PFSK-1 (cell line): ENCODE measurements at regions not wholly inside any gene's neighbourhood (a gene's known extent, or its start where the extent isn't known, plus 50 kb on each side); places are given as distances from the start of the nearest gene placed in this dataset.

Experiments used
- FOXP2 ChIP-seq: optimal IDR thresholded peaks from 2 replicates; pipeline ENCODE3; 2011; ENCODE audit warnings: borderline replicate concordance, control low read depth, inconsistent platforms; ENCODE audit not compliant: insufficient read depth; ENCODE audit errors: extremely low read length, extremely low read depth
- POLR2AphosphoS5 ChIP-seq: IDR thresholded peaks from 2 replicates; pipeline ENCODE4 v1.6.1; 2012; ENCODE audit warnings: low read depth, mild to moderate bottlenecking, control low read depth, low read length, moderate library complexity
- SIN3A ChIP-seq: IDR thresholded peaks from 2 replicates; pipeline ENCODE4 v1.6.1; 2012; ENCODE audit warnings: mild to moderate bottlenecking, low read length, moderate library complexity, borderline replicate concordance; ENCODE audit not compliant: insufficient read depth
- TAF1 ChIP-seq: IDR thresholded peaks from 2 replicates; pipeline ENCODE4 v1.6.1; 2012; ENCODE audit warnings: low read length, control low read depth, borderline replicate concordance; ENCODE audit not compliant: insufficient read depth
- TF ChIP-seq, protein P1 (sequence below), 2 experiments: IDR thresholded peaks; 2 replicates each; pipeline versions ENCODE4 v1.6.1 to v1.8.0; 2011 to 2012; ENCODE audit warnings: low read depth in 2 of 2, low read length in 2 of 2, control low read depth in 1 of 2, inconsistent platforms in 1 of 2, mild to moderate bottlenecking in 1 of 2, moderate library complexity in 1 of 2; ENCODE audit not compliant: insufficient read depth in 1 of 2

DNA sequence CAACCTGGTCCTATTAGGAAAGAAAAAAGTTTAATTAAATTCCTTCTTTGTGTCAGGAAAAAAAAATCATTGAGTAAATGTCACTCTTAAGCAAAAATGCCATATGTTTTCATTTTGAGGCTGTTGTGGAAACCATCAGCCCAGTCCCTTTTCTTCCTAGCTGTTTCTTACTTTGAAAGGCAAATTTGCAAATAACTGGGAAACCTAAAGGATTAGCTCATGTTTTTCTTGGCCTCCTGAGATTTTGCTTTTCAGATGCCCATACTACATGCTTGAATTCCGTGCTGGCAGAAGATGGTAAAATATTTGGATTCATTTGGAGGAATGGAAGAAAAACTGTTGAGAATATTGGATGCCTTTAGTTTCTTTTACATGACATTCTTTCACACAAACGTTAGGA is 182.1 kb upstream of the ADAMTS5 start:
- TF ChIP-seq FOXP2 (no peak), TAF1 (no peak), POLR2AphosphoS5 (no peak), SIN3A (no peak)
- TF ChIP-seq, protein P1, sequence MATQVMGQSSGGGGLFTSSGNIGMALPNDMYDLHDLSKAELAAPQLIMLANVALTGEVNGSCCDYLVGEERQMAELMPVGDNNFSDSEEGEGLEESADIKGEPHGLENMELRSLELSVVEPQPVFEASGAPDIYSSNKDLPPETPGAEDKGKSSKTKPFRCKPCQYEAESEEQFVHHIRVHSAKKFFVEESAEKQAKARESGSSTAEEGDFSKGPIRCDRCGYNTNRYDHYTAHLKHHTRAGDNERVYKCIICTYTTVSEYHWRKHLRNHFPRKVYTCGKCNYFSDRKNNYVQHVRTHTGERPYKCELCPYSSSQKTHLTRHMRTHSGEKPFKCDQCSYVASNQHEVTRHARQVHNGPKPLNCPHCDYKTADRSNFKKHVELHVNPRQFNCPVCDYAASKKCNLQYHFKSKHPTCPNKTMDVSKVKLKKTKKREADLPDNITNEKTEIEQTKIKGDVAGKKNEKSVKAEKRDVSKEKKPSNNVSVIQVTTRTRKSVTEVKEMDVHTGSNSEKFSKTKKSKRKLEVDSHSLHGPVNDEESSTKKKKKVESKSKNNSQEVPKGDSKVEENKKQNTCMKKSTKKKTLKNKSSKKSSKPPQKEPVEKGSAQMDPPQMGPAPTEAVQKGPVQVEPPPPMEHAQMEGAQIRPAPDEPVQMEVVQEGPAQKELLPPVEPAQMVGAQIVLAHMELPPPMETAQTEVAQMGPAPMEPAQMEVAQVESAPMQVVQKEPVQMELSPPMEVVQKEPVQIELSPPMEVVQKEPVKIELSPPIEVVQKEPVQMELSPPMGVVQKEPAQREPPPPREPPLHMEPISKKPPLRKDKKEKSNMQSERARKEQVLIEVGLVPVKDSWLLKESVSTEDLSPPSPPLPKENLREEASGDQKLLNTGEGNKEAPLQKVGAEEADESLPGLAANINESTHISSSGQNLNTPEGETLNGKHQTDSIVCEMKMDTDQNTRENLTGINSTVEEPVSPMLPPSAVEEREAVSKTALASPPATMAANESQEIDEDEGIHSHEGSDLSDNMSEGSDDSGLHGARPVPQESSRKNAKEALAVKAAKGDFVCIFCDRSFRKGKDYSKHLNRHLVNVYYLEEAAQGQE (IDR thresholded peaks at IDR 0.05; ENCODE audit: insufficient read depth in 1 of 2, low read depth in 2 of 2, low read length in 2 of 2): no peak

DNA sequence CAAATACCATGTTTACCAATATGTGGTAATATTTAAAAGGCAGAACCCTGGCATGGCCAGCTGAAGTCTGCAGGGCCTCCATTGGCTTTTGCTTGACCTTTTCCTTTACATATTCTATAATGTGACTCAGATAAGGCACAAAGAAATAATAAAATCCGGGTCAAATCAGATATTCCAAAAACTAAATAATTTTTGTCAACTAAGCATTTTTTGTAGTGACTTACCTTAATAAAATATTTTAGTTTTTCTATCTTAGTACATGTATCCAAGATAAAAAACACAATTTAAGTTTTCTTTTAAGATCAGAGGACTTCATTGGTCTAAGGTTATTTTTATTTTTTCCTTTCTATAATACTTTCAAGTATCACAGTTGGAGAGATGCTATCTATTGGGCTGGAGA is 179.4 kb upstream of the ADAMTS5 start:
- TF ChIP-seq POLR2AphosphoS5: no peak
- TF ChIP-seq FOXP2: no peak
- TF ChIP-seq, protein P1 (IDR thresholded peaks at IDR 0.05; ENCODE audit: insufficient read depth in 1 of 2, low read depth in 2 of 2, low read length in 2 of 2): no peak
- TF ChIP-seq SIN3A: no peak
- no peak for TF ChIP-seq TAF1

DNA sequence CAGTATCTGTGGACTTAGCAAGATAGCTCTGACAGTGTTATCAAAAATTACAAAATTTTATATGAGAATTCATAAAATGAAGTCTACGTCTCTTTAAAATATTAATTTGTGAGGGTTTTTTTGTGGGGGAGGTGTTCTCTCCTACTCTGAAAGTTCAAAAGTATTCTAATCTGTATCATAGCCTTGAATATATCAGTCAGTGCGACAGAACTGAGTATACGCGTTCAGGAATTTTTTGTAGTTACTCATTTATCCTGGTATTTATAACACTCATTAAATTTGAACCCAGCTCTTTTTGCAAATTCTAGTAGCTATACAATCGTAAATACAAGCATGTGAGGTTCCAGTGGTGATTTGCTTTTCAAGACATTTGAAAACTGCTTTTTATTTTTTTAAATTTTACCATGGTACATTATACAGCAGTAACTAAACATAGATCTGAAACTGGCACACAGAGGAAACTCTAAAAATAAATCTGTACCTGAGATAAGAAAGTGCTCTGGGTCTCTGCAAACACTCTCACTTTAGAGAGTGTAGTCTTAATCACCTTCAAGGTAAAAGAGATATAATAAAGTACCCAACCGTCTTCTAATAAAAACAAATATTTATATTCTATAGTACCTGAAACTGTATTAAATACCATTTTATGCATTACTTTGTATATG is 178.4 kb upstream of the ADAMTS5 start:
- TF ChIP-seq SIN3A: no peak
- TF ChIP-seq, protein P1 (IDR thresholded peaks at IDR 0.05; ENCODE audit: insufficient read depth in 1 of 2, low read depth in 2 of 2, low read length in 2 of 2): no peak
- no peak for TF ChIP-seq POLR2AphosphoS5
- TF ChIP-seq FOXP2: no peak
- TF ChIP-seq TAF1: no peak

DNA sequence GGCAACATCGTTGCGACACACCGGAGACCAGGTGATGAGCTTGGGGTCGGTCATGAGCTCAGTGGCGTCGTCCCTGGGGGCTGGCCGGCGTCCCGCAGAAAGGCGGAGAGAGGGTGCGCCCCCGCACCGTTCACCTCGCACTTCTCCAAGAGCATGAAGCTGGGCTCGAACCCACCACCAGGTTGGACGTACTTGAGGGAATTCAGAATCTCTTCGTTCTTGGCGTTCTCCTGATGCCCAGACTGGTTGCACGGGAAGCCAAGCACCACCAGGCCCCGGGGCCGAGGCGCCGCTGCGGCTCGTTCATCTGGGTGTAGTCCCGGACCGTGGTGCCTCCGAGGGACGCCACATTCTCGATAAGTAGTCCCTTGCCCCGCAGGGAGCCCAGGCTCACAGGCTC is 176.6 kb upstream of the ADAMTS5 start:
- TF ChIP-seq TAF1 (no peak), SIN3A (no peak), POLR2AphosphoS5 (no peak), FOXP2 (no peak)
- TF ChIP-seq, protein P1 (IDR thresholded peaks at IDR 0.05; ENCODE audit: insufficient read depth in 1 of 2, low read depth in 2 of 2, low read length in 2 of 2): no peak

DNA sequence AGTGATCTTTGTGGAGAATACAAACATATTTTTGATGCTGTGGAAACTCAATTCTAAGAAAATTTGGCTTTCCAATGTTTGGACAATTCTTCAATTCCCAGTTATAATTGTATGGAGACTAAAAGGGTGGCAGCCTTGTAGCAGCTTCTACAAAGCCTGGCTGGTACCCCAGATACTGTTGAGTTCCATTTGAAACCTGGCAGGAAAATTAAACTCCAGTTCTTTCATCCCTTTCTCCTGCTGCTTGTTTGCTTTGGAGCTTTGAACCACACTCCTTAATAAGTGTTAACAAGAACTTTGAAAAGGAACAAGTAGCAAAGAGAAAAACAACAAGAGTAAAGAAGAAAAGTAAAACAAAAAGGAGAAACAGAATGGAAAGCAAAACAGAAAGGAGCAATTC is 172.6 kb upstream of the ADAMTS5 start:
- TF ChIP-seq, protein P1 (IDR thresholded peaks at IDR 0.05; ENCODE audit: insufficient read depth in 1 of 2, low read depth in 2 of 2, low read length in 2 of 2): no peak
- TF ChIP-seq POLR2AphosphoS5: no peak
